WTC11 (cell line): ENCODE measurements at regions not wholly inside any gene's neighbourhood (a gene's known extent, or its start where the extent isn't known, plus 50 kb on each side); places are given as distances from the start of the nearest gene placed in this dataset.

ENCODE experiments used
- ATAC-seq: fragments of 200-7000 bp; cut with Tn5 transposase; 2 replicates; pipeline ENCODE4 v1.10.0; 2021; ENCODE audit warnings: mild to moderate bottlenecking, moderate library complexity
- CTCF ChIA-PET: fragments of 300-600 bp; sonication (Branson Sonifier 250); formaldehyde crosslinking; loops from one replicate; lab custom pipeline; 2021; ENCODE audit warnings: antibody characterized with exemption; lab: Charles Lee
- POLR2A ChIA-PET: fragments of 350-600 bp; sonication (Branson Sonifier 250); formaldehyde crosslinking; loops from one replicate; lab custom pipeline; 2021; ENCODE audit warnings: antibody characterized with exemption; lab: Charles Lee
- DNase-seq: peaks from one replicate; pipeline ENCODE4 v3.0.0; 2021; ENCODE audit warnings: low spot score
- H3K27ac Mint-ChIP-seq: 2 replicates; pipeline ENCODE4 v1.8.0; 2021; ENCODE audit warnings: mixed read lengths
- H3K27me3 Mint-ChIP-seq: 2 replicates; pipeline ENCODE4 v1.8.0; 2021; ENCODE audit warnings: low read depth, mild to moderate bottlenecking, moderate library complexity, mixed read lengths
- H3K36me3 Mint-ChIP-seq: 2 replicates; pipeline ENCODE4 v1.8.0; 2021; ENCODE audit warnings: mixed read lengths
- H3K4me1 Mint-ChIP-seq: 2 replicates; pipeline ENCODE4 v1.8.0; 2022; ENCODE audit warnings: mixed read lengths
- H3K4me3 Mint-ChIP-seq: 2 replicates; pipeline ENCODE4 v1.8.0; 2021; ENCODE audit warnings: mild to moderate bottlenecking, moderate library complexity, mixed read lengths
- H3K9me3 Mint-ChIP-seq: 2 replicates; pipeline ENCODE4 v1.8.0; 2021; ENCODE audit warnings: mixed read lengths
- CBFB ChIP-seq: sonication (generic); formaldehyde crosslinking; IDR thresholded peaks from 2 replicates; pipeline ENCODE4 v1.8.1; 2022; ENCODE audit warnings: mild to moderate bottlenecking, low read depth, missing genetic modification reagents
- CREB1 ChIP-seq: sonication (generic); formaldehyde crosslinking; IDR thresholded peaks from 2 replicates; pipeline ENCODE4 v1.8.0; 2023; ENCODE audit warnings: mild to moderate bottlenecking, missing genetic modification reagents
- CREM ChIP-seq: sonication (generic); formaldehyde crosslinking; IDR thresholded peaks from 2 replicates; pipeline ENCODE4 v1.8.1; 2022; ENCODE audit warnings: mild to moderate bottlenecking, missing genetic modification reagents, moderate library complexity
- EMX1 ChIP-seq: fragments of 250-450 bp; sonication (Bioruptor Pico); IDR thresholded peaks from 2 replicates; pipeline ENCODE4 v1.8.0; 2021; ENCODE audit warnings: mild to moderate bottlenecking
- FOXP1 ChIP-seq: sonication (generic); formaldehyde crosslinking; IDR thresholded peaks from 2 replicates; pipeline ENCODE4 v1.8.0; 2022; ENCODE audit warnings: missing genetic modification reagents, mild to moderate bottlenecking, moderate library complexity, borderline replicate concordance
- IRF2 ChIP-seq: sonication (generic); formaldehyde crosslinking; IDR thresholded peaks from 2 replicates; pipeline ENCODE4 v1.8.0; 2022; ENCODE audit warnings: low read depth, missing genetic modification reagents, borderline replicate concordance
- JUN ChIP-seq: sonication (generic); formaldehyde crosslinking; IDR thresholded peaks from 2 replicates; pipeline ENCODE4 v1.8.0; 2023; ENCODE audit warnings: mild to moderate bottlenecking, missing genetic modification reagents
- NFE2L1 ChIP-seq: sonication (generic); formaldehyde crosslinking; IDR thresholded peaks from 2 replicates; pipeline ENCODE4 v1.8.1; 2023; ENCODE audit warnings: missing genetic modification reagents
- NR2C2 ChIP-seq: sonication (generic); formaldehyde crosslinking; IDR thresholded peaks from 2 replicates; pipeline ENCODE4 v1.8.0; 2022; ENCODE audit warnings: mild to moderate bottlenecking, missing genetic modification reagents
- NR3C1 ChIP-seq: sonication (generic); formaldehyde crosslinking; conservative IDR thresholded peaks from 2 replicates; pipeline ENCODE4 v1.8.1; 2023; ENCODE audit warnings: low read depth, mild to moderate bottlenecking, missing genetic modification reagents
- OVOL2 ChIP-seq: fragments of 250-450 bp; sonication (Bioruptor Pico); IDR thresholded peaks from 2 replicates; pipeline ENCODE4 v1.9.0; 2021; ENCODE audit warnings: mild to moderate bottlenecking, borderline replicate concordance
- PRRX2 ChIP-seq: fragments of 250-450 bp; sonication (Bioruptor Pico); IDR thresholded peaks from 2 replicates; pipeline ENCODE4 v1.8.0; 2021; ENCODE audit warnings: mild to moderate bottlenecking
- SMAD3 ChIP-seq: sonication (generic); formaldehyde crosslinking; IDR thresholded peaks from 2 replicates; pipeline ENCODE4 v1.8.0; 2022; ENCODE audit warnings: missing genetic modification reagents, mild to moderate bottlenecking, borderline replicate concordance
- TEAD4 ChIP-seq: sonication (generic); formaldehyde crosslinking; IDR thresholded peaks from 2 replicates; pipeline ENCODE4 v1.8.0; 2022; ENCODE audit warnings: mild to moderate bottlenecking, missing genetic modification reagents
- ZBTB21 ChIP-seq: sonication (generic); formaldehyde crosslinking; IDR thresholded peaks from 2 replicates; pipeline ENCODE4 v1.8.1; 2023; ENCODE audit warnings: mild to moderate bottlenecking, missing genetic modification reagents, borderline replicate concordance
- ZNF317 ChIP-seq: sonication (generic); formaldehyde crosslinking; IDR thresholded peaks from 2 replicates; pipeline ENCODE4 v1.8.1; 2023; ENCODE audit warnings: low read depth, mild to moderate bottlenecking, moderate library complexity, missing genetic modification reagents, borderline replicate concordance
- TF ChIP-seq, protein P1 (sequence below): sonication (generic); formaldehyde crosslinking; IDR thresholded peaks from 2 replicates; pipeline ENCODE4 v1.8.1; 2023; ENCODE audit warnings: mild to moderate bottlenecking, missing genetic modification reagents, moderate library complexity
- TF ChIP-seq, protein P2 (sequence below): sonication (generic); formaldehyde crosslinking; IDR thresholded peaks from 2 replicates; pipeline ENCODE4 v1.8.0; 2023; ENCODE audit warnings: missing genetic modification reagents
- TF ChIP-seq, protein P3 (sequence below): sonication (generic); formaldehyde crosslinking; IDR thresholded peaks from 2 replicates; pipeline ENCODE4 v1.8.0; 2023; ENCODE audit warnings: mild to moderate bottlenecking, missing genetic modification reagents

DNA sequence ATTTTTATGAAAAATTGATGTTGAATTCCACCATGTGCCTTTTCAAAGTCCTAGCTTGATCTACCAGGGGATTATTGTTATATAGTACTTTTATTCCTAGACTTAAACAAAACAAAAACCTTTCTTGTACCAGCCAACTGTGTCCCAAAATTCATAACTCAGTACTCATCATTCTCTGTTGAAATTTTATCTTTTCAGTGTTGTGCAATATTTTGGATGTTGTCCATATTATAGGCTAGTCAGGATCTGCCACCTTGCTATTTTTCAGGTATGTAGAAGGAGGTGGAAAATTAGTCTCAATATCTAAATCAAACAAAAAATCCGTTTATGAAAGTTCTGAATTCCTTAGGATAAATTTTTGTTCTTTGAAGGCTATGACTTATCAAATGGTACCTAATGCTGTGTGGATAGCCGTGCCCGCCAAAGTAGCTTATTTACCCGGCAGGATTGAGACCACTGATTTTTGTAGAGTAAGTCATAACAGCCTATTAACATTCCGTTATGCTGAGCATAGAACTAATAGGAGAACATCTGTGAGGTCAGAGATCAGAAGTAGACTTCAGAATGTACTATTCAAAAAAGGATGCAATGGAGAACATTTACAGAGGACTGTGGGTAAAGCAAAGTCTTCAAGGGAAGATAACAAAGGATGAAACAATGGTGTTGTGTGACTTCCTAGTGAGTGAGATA is 304.7 kb downstream of the SOX4 start (continued):
- TF ChIP-seq, protein P1, sequence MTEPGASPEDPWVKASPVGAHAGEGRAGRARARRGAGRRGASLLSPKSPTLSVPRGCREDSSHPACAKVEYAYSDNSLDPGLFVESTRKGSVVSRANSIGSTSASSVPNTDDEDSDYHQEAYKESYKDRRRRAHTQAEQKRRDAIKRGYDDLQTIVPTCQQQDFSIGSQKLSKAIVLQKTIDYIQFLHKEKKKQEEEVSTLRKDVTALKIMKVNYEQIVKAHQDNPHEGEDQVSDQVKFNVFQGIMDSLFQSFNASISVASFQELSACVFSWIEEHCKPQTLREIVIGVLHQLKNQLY (CRISPR knock-in tag): no peak
- no peak for TF ChIP-seq SMAD3 (CRISPR knock-in tag)
- no peak for TF ChIP-seq NFE2L1 (CRISPR knock-in tag)
- no peak for TF ChIP-seq ZNF317 (CRISPR knock-in tag)
- TF ChIP-seq NR2C2 (CRISPR knock-in tag): no peak
- no peak for TF ChIP-seq TEAD4
- no peak for TF ChIP-seq IRF2 (CRISPR knock-in tag)
- TF ChIP-seq, protein P2, sequence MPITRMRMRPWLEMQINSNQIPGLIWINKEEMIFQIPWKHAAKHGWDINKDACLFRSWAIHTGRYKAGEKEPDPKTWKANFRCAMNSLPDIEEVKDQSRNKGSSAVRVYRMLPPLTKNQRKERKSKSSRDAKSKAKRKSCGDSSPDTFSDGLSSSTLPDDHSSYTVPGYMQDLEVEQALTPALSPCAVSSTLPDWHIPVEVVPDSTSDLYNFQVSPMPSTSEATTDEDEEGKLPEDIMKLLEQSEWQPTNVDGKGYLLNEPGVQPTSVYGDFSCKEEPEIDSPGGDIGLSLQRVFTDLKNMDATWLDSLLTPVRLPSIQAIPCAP (CRISPR knock-in tag): no peak
- TF ChIP-seq, protein P3, sequence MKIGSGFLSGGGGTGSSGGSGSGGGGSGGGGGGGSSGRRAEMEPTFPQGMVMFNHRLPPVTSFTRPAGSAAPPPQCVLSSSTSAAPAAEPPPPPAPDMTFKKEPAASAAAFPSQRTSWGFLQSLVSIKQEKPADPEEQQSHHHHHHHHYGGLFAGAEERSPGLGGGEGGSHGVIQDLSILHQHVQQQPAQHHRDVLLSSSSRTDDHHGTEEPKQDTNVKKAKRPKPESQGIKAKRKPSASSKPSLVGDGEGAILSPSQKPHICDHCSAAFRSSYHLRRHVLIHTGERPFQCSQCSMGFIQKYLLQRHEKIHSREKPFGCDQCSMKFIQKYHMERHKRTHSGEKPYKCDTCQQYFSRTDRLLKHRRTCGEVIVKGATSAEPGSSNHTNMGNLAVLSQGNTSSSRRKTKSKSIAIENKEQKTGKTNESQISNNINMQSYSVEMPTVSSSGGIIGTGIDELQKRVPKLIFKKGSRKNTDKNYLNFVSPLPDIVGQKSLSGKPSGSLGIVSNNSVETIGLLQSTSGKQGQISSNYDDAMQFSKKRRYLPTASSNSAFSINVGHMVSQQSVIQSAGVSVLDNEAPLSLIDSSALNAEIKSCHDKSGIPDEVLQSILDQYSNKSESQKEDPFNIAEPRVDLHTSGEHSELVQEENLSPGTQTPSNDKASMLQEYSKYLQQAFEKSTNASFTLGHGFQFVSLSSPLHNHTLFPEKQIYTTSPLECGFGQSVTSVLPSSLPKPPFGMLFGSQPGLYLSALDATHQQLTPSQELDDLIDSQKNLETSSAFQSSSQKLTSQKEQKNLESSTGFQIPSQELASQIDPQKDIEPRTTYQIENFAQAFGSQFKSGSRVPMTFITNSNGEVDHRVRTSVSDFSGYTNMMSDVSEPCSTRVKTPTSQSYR (CRISPR knock-in tag): no peak
- TF ChIP-seq OVOL2: no peak
- no peak for TF ChIP-seq EMX1

DNA sequence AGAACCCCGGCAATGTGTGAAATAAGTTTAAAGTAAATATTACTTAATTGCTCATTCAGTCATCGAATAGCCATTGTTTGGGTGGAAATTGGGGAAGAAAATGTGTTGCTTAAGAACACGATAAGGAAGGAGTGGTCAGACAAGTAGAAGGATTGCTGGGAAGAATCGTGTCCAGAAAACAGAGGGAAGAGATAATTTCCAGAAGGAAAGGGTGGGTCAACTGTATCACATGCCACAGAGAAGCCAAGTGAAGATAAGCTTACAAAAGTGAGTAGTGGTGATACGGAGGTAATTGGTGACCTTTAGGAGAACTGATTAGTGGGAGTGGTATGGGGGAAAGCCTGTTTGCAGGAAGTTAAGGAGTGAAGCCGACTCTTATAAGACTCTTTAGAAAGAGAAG is 306.2 kb downstream of the SOX4 start:
- Mint-ChIP-seq H3K9me3 (no peaks in the 10 kb centered on the region), H3K4me1 (peaks cover 25% of the 10 kb centered on the region), H3K27ac (no peak overlapping the region), H3K36me3 (peaks cover 7% of the 10 kb centered on the region), H3K27me3 (no peaks in the 10 kb centered on the region), H3K4me3 (no peak overlapping the region)
- CTCF ChIA-PET: no interaction called here
- DNase-seq (no peak), ATAC-seq (no peak)
- POLR2A ChIA-PET: no interaction called here
- TF ChIP-seq CREM (CRISPR knock-in tag) (no peak), ZBTB21 (CRISPR knock-in tag) (no peak), JUN (no peak), PRRX2 (CRISPR knock-in tag) (no peak), CBFB (CRISPR knock-in tag) (no peak)

DNA sequence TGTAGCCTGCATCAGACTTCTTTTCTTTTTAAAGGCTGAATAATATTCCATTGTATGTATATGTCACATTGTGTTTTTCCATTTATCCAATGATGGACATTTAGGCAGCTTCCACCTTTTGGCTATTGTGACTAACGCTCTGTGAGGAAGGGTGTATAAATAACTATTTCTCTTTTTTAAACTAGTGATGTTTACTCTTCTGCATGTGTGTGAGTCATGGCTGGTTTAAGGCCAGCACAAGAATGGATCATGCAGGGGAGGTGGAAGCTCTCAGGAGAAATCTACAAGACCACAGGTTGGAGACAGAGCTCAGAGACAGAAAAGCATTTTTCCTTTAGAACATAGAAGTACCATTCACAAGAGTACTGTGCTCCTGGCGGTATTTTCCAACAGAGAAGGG is 307.2 kb downstream of the SOX4 start:
- H3K9me3 Mint-ChIP-seq: no peaks in the 10 kb centered on the region
- no peak for DNase-seq
- no peaks in the 10 kb centered on the region for H3K27me3 Mint-ChIP-seq
- peak overlapping the region; percentile 32 for H3K27ac Mint-ChIP-seq
- ChIA-PET POLR2A (no interaction called here), CTCF (no interaction called here)
- TF ChIP-seq CREB1 (CRISPR knock-in tag) (no peak), NR3C1 (no peak), FOXP1 (CRISPR knock-in tag) (no peak)
- peaks cover 24% of the 10 kb centered on the region for H3K4me1 Mint-ChIP-seq
- H3K36me3 Mint-ChIP-seq: peaks cover 6% of the 10 kb centered on the region
- H3K4me3 Mint-ChIP-seq: no peak overlapping the region
- ATAC-seq: no peak
